ENCODE measurements at regions not wholly inside any gene's neighbourhood (a gene's known extent, or its start where the extent isn't known, plus 50 kb on each side); places are given as distances from the start of the nearest gene placed in this dataset.

GRCh38 chr12:47610686-47611252, 95.1 kb downstream of the RPAP3 start:
- TF ChIP-seq CTCF (IDR thresholded peaks at IDR 0.05): no peak
- no peak for TF ChIP-seq POLR2A (IDR thresholded peaks at IDR 0.05)
